Hematopoietic multipotent progenitor cell treated with erythropoietin and hydrocortisone succinate and interleukin-3 and kit ligand, for 15 days (in vitro differentiated cells): ENCODE measurements at regions not wholly inside any gene's neighbourhood (a gene's known extent, or its start where the extent isn't known, plus 50 kb on each side); places are given as distances from the start of the nearest gene placed in this dataset.
"Not testable (repeated sequence)": the region's sequence is repeated elsewhere in the genome, so short reads cannot be mapped to it uniquely, and the experiment has no call there.

Experiments
- DNase-seq: peaks from one replicate; pipeline ENCODE4 v3.0.0-alpha.2; 2015; ENCODE audit warnings: low spot score

DNA sequence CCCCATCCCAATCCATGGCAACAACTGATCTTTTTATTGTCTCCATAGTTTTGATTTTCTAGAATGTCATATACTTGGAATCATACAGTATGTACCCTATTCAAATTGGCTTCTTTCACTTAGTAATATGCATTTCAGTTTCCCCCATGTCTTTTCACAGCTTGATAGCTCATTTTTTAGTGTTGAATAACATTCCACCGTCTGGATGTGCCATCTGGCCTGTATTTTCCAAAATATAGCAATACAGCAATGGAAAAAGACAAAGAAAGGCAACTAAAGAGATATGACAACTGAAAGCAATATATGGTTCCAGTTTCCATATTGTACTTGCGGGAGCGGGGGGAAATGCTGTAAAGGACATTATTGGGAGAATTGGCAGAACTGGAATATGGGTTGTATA lies 166.4 kb upstream of the NT5E start:
- no peak for DNase-seq

DNA sequence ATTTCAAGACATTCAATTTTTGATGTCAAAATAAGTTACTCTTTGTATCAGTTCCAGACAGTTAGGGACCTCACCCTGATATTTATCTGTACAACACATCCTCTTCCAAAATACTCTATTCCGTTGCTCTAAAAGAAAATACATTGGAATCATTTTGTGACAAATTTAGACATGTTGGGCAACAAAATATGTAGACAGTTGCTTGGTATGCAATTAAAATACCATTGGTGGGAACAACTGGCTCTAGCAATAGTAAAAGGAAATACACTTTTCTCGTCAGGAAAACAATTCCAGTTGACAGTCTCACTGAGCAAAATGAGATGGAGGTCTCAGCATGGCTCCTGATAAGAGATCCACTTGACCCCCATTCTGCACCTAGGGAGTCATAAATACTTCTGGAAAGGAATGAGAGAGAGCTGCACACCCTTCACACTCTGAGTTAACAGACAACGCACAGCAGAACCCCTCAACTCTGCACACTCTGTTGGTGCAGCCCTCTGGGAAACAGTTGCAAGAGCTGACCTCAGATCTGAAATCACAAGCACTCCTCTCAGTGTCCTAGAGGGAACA lies 171.3 kb upstream of the NT5E start:
- no peak for DNase-seq

DNA sequence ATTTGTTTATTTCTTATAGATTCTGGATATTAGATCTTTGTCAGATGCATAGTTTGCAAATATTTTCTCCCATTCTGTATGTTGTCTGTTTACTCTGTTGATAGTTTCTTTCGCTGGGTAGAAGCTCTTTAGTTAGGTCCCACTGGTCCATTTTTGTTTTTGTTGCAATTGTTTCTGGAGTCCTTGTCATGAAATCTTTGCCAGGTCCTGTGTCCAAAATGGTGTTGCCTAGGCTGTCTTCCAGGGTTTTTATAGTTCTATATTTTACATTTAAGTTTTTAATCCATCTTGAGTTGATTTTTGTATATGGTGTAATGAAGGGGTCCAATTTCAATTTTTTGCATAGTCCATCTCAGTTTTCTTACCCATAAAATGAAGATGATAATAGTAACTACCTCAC lies 173.9 kb upstream of the NT5E start:
- not testable (repeated sequence) for DNase-seq

DNA sequence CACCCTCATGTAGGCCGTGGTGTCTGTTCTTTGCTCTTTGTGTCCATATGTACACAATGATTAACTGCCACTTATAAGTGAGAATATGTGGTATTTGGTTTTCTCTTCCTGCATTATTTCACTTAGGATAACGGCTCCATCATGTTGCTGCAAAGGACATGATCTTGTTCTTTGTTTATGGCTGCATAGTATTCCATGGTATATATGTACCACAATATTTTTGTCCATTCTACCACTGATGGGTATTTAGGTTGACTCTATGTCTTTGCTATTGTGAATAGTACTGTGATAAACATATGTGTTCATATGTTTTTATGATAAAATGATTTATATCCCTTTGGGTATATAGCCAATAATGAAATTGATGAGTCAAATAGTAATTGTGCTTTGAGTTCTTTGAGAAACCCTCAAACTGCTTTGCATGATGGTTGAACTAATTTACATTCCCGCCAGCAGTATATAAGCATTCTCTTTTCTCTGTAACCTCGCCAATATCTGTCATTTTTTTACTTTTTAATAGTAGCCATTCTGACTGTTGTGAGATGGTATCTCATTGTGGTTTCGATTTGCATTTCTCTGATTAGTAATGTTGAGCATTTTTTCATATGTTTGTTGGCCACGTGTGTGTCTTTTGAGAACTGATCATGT lies 174.4 kb upstream of the NT5E start:
- no peak for DNase-seq

DNA sequence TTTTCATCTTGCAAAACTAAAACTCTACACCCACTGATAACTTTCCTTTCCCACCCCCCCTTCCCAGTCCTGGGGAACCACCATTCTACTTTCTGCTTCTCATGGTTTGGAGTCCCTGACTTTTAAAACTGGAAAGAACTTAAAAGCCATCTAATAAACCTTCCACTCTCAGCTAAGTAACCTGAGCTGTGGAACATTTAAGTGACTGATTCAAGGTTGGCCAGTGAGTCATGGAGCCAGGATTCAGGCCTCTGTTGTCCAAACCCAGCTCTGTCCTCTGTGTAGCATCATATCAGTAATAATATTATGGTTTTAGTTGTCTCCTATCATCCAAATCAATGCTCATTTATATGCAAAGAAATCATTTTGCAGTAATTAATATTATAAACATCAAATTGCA lies 176.0 kb upstream of the NT5E start:
- DNase-seq, result no peak

DNA sequence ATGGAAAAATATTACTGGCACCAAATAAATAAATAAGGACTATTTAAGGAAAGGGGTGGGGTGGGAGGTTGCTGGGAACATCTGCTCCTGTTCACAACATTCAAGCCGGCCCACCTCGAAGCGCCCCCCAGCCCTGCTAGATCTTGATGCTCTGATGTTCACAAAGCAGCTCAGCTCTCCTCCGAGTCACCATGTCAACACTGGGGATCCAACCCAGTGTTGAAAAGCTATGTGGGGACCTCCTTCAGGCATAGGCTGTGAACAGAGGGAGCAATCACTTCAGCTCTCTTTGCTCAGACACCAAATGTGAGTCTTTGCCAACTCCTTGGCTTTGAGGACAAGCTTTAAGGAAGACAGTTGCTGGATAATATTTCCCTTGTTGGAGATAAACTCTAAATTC lies 176.8 kb upstream of the NT5E start:
- no peak for DNase-seq

DNA sequence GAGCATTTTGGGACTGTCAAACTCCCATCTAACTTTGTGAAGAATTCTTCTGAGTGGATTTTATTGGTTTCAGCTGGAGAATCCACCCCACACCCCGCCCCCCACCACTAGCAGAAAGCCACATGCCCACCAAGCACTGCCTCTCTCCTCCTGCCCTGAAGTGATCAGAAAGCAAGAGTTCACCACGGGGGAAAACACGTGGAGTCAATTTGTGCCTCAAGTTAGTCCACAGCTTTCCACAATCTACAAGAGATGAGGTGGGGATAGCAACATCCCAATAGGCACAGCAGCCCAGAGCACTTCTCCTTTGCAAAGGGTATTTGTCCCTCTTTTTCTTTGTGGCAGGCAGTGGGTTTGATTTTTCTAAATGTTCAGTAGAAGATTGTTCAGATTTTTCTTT lies 177.3 kb upstream of the NT5E start:
- DNase-seq, result no peak

DNA sequence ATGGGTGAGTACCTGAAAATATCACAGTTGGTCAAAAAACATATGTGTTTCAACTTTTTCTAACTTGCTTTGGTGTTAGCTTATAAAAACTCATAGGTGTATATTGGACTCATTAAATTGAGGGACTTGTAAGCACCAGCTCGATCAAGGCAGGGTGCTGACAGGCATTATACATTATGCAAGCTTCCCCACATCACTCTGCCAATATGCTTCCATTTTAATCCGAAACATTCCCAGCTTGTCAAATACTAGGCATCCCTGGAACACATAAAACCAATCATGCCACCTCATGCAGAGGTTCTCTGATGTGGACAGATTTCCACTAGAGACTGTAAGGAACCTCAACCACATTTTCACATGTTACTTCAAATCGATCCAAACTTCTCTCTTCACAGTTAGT lies 187.3 kb upstream of the NT5E start:
- no peak for DNase-seq

DNA sequence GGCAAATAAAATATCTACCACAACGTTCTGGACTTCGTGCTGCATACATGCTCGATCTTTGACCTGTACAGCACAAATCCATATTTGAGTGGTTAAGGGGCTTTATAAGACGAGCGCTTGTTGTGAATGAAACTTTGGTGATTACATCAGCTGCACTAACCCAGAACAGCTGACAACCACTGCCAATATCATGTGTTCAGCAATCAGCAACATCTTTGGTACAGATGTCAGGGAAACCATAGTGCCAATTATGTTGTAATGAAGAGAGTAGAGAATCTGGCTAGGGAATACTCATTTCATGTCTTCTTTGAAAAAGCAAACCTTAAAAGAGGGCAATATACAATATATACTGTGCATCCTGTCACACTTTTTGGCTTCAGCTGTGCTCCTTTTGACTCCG lies 188.6 kb upstream of the NT5E start:
- no peak for DNase-seq

DNA sequence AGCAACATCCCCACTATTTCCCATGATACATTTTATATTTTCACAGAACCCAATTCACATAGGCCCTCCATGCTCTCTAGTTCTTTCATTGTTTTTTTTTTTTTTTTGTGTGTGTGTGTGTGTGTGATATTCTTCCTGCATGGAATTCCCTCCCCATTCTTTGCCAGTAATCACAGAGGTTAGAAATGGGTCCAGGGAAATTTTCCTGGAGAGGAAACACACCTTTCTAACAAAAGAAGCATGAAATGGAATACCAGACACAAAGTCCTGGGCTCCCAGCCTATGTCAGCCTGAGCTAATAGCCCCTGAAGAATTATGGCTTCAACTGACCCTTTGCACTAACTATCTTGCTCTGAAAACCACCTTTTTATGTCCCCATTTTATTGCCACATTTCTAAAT lies 194.2 kb upstream of the NT5E start:
- no peak for DNase-seq

DNA sequence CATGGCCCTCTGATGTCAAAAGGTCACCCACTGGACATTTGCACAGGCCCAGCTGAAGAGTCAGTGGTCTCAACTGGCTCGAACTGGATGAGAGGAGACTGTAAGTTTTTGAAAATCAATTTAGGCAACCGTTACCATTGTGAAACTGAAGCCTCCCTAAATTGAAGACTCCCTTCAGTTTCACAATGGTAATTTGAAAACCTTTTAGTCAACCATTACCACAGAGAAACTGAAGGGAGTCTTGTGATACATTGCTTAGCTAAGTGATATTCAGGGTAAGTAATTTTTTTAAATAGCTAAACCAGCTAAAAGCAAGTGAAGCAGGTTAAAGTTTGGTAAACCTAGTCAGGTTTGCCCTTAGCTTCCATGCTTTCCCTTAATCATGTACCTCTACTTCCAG lies 197.3 kb upstream of the NT5E start:
- DNase-seq, result no peak

DNA sequence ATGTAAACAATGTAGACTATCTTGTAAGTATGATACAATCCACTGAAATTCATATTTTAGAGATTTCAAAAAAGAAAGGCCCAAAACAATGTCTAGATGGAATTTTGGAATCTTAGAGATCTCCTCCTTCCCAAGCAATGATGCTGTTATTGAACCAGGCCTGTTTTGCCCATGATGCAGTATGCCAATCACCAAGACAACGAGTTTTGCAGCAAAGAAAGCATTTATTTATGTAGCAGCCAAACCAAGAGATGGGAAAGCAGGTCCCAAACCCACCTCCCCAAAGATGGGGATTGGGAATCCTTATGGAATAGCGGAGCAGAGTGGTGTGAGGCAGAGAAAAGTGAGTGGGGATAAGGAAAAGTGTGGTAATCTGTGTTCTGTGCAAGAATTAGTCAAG lies 197.8 kb upstream of the NT5E start:
- DNase-seq, result no peak

DNA sequence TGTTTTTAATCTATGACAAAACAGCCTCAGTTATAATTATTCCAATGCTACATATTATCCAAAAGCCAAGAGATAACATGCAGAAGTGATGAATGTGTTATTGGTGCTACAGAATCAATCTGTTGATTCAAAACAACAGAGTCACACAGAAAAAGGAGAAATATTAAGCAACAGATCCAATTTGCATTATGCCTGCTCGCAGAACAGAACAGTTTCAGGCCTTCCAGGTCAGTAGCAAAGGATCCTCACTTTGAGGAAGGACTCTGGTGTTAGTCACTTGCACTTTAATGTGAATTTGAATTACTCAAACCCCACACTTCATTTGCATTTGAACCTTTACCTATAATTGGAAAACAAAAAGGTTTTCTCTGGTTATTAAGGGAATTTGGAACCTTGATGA lies 198.6 kb upstream of the NT5E start:
- no peak for DNase-seq

DNA sequence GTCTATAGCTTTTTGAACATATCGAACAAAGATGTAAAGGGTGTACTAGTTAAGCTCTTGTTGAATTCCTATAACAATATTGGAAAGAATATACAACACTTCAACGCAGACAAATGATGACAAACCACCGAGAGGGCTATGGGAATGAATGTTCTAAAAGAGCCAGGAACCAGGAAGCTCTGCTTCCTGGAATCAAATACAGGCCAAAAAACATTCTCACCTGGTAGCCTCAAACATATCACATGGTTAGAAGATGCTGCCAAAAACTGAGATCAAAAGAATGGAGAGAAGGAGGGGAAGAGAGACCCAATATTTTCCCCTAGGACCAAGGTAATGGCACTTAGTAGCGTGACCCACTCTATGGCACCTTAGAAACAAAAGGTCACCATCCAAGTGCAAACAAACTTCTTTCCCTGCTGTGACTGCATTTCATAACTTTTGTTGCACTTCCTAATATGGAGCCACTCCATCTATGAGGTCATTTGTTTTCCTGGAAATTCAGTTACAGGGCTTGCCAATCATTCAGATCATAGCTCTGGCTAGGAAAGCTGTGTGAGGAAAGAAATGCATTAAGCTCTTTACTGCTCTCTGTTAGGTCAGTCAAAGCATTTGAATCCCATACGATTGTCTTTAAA lies 199.2 kb upstream of the NT5E start:
- DNase-seq, result no peak

DNA sequence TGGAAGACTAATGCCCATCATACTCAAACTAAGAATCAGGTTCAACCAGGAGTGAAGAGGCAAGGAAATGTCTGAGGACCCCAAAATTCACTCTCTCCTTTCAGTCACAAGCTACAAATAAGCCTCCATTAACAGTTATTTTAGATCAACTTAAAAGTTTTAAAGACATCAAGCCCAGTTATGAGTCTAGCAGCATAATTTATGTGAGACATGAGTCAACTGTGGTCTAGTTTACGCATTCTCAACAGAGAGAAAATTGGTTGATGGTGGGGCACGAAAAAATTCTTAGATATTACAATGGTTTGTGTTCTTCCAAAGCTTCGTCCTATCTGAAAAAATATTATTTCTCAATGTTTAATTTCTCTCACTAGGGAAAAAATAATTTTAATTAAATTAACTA lies 204.9 kb upstream of the NT5E start:
- no peak for DNase-seq

DNA sequence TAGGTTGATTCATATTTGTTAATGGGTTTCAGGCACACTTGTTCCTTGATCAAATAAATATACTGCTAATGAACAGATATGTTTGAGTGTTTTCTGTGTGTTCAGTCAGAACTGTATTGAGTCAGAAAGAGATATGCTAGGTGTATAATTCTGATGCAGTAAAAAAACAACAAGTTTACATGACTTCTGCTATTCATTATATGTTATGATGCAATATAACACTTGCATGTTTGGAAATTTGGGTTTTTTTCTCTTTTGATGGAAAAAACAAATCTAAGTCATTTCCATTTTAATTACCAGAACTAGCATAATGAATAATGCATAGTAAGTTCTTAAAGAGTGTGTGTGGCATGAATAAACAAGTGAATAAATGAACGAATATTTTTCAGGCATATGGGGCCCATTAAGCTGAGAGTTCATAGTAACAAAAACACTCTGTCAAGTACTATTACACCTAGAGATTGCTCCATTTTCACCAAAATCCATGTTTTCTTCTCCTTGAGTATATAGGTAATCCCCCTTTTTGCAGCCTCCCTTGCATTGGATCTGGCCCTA lies 208.3 kb upstream of the NT5E start:
- DNase-seq, result no peak

DNA sequence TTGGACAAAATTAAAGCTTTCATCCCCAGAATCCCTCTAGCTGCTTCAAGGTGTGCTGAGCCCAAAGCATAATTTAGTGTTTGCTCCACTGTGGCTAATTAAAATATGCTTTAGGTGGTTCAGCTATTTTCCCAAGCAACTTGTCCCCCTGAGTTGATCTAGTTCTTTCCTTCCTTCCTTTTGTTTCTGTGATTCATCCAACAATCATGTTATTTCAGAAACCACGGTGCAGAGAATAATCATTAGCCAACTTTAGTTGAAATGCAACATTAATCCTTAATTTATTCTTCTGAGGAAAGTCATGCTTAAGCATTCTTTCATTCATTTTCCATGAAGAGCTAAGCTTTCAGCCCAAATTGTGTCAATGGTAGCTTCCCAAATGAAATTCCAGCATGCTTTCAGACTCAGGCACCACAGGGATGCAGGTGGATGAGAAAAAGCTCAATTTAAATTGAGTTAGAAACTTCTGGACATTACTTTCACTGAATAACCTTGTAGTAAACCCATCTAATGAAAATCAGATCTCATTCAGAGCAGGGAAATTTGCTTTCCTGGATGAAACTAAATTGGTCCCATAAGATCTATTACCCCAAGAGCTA lies 209.0 kb upstream of the NT5E start:
- no peak for DNase-seq

DNA sequence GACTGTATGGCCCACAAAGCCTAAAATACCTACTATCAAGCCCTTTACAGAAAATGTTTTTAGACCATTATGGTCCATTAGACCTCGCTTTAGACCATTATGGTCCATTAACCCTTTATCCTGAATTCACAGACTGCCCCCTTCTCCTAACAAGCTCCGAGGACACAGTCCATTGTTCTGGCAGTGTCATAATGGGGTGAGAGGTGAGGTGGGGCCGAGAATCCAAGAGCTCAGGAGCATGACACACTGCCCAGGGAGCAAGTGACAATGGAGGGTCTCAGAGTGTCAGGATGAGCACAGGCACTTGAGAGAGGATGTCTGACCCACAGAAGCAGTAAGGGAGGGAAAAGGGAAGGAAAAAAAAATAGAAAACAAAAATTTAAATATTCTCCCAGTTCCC lies 212.4 kb upstream of the NT5E start:
- DNase-seq, result no peak

DNA sequence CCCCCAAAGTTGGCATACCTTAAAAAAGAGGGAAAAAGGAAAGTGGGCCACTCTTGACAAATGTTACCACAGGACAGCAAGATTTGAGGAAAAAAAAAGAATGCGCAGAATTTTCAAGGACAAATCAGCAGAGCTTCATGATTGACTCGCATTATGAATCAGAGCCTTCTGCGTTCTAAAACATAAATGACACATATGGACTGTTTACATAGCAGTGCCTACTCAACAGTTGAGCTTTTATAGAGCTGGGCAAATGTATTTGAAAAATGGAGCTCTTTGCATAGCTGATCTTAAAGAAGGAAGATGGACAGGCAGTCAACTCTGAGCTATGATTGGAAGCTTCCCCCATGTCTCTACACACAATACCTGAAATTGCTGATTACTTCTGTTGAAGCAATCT lies 213.2 kb upstream of the NT5E start:
- DNase-seq, result no peak

DNA sequence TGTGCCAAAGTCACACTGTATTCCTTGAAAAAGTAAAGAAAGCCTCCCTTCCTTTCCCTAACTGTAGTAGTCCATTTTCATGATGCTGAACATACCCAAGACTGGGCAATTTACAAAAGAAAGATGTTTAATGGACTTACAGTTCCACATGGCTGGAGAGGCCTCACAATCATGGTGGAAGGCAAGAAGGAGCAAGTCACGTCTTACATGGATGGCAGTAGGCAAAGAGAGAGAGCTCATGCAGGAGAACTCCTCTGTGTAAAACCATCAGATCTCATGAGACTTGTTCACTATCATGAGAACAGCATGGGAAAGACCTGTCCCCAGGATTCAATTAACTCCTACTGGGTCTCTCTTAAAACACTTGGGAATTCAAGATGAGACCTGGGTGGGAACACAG lies 222.5 kb upstream of the NT5E start:
- not testable (repeated sequence) for DNase-seq

DNA sequence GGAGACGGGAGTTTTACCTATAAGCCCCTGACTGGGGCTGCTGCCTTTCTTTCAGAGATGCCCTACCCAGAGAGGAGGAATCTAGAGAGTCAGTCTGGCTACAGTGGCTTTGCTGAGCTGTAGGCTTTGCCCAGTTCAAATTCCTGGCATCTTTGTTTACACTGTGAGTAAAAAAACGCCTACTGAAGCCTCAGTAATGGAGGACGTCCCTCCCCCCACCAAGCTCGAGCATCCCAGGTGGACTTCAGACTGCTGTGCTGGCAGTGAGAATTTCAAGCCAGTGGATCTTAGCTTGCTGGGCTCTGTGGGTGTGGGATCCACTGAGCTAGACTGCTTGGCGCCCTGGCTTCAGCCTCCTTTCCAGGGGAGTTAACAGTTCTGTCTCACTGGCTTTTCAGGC lies 237.1 kb upstream of the NT5E start:
- not testable (repeated sequence) for DNase-seq

DNA sequence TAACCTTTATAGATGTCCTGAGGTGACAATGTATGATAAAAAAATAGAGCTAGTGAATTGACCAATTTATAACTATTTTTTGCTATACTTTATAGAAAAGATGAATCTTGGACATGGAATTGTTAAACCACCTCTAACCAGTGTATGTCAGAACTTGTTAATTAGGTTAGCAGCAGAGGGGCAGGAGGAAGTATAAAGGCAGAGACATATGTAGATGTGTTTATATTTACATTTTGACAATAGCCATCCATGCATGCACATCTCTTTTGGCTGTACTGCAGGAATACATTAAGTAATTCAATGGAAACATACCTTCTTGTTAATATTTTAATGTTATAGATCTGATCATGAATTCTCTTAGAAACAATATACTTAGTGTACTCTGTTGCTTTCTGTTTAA lies 254.6 kb upstream of the NT5E start:
- DNase-seq, result no peak

DNA sequence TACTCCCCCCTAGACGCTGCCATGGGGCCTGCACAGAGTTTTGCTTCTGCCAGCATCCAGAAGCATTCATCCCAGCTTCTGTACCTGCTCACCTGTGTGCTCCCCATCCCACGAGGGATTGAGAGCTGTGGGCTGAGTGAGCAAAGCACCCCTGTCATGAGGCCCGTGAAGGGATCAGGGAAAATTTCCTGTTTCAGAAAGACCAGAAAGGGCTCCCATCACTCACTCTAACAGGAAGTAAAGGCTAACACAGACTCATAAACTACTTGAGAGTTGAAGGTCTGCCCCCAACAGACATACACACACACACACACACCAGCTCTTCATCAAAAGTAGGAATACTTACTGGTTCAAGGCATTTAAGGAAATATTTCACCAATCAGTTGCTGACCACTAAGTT lies 256.5 kb upstream of the NT5E start:
- DNase-seq, result no peak
